HG03378 (cell line): ENCODE measurements at regions not wholly inside any gene's neighbourhood (a gene's known extent, or its start where the extent isn't known, plus 50 kb on each side); places are given as distances from the start of the nearest gene placed in this dataset.

ENCODE experiments used
- ATAC-seq: cut with Tn5 transposase; IDR thresholded peaks from one replicate; pipeline ENCODE4 v1.9.1; 2021; ENCODE audit warnings: mild to moderate bottlenecking, moderate library complexity; ENCODE audit not compliant: unreplicated experiment

DNA sequence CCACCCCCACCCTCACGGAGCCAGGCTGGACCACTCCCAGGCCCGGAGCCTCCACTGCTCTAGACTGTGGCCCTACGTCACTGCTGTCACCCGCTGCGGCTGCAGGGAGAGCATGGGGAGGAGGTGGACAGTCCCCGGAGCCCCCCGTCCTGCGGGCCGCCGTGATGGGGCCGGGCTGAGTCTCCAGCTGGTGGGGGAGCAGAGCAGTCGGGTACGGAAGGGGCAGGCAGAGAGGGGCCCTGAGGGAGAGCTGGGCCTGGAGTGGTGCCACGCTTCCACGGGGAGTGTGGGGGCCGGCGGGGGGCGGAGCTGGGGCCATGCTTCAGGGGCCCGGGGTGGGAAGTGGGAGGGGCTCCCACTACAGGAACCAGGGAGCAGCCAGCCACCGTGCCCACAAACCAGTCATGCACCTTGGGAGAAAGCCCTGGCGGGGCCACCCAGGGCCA lies 98.9 kb upstream of the KCNK1 start:
- ATAC-seq: no peak

DNA sequence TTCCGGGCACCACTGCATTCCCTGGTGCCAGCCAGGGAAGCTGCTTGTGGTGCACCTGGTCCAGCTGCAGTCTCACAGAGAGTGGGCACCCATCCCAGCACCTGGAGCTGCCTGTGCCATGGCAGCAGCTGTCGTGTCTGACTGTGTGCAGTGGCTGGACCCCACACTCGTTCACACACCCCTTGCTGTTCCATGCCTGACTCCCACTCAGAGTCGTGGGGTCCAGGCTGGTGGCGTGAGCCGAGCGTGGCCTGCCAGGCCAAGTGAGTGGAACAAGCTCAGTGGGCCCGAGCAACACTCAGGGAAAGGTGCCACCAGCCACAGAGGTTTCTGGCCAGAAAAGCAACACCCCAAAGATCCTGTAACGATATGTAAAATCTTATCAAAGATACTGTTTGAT lies 97.2 kb upstream of the KCNK1 start:
- no peak for ATAC-seq

DNA sequence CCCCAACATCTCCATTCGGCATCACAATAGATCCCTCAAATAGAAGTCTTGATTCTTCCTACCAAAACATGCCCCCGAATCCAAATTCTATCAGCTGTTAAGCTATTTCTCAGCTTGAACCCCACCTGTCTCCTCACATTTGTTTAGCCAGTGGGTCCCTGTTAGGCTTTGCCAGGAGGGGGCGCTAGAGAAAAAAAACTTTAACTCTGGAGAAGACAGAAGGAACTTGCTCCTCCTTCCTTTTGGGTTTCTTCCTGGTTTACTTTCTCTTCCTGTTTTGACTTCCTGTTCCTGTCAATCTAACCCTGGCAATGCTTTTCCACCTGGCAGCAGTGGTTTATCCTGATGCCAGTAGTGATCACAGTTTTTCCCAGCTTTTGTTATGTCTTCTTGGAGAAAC lies 95.6 kb upstream of the KCNK1 start:
- ATAC-seq: no peak

DNA sequence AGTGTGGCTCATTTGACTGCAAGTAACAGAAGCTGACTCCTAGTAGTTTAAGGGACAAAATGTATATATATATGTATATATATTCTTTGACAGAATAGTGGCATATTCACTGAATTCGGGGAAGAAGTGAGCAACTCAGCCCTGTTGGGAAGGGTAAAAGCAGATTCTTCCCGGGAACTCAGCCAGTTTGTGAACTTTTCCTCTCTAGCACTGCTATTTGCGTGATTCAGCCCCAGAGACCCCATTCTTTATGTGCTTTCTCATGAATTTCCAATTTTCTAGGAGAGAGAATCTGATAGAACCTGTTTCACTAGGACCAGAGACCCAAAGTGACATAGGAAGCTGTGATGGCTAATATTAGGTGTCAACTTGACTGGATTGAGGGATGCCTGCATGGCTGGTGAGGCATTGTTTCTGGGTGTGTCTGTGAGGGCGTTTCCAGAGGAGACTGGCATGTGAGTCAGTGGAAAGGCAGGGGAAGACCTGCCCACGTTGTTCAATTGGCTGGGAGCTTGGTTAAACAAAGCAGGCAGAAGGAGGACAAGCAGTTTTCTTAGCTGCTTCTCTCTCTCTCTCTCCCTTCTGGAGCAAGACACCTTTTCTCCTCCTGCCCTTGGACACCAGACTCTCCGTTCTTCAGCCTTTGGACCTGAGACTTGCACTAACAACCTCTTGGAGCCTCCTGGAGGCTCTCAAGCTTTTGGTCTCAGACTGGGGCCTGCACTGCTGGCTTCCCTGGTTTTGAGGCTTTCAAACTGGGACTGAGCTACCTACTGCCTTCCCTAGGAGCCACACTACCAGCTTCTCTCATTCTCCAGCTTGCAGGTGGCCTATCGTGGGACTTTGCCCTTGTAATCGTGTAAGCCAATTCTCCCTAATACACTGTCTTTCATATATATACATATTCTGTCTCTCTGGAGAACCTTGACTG lies 93.4 kb upstream of the KCNK1 start:
- ATAC-seq: no peak

DNA sequence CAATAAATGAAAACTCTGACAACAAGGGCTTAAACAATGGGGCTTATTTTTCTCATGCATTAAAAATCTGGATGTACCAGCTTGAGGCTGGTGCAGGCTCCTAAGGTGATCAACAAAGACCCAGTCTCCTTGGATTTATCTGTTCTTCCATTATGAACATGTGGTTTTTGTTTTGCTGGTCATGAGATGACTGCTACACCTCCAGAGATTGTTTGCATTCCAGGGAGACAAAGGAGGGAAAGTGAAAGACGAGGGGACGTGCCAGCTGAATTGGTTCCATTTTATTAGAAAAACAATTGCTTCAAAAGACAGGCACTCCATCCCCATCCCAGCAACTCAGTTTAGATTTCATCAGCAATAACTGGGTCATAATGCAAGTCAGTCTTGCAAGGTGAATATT lies 90.9 kb upstream of the KCNK1 start:
- no peak for ATAC-seq

DNA sequence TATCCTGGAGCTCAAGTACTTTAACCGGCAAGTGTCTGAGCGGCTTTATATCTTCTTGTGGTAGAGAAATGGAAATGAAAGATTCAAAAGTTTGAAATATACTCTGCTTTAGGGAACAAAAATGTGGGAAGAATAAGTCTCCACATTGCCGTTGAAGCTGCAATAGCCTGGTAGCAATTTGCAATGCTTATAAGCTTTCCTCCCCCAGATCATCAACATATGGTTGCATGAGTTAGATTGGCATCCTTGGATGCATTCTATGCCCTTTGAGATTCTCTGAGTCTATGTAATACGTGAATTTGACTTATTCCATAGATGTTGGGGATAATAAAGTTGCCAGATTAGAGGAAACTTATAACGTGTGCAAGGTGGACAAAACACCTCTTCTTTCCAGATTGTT lies 86.1 kb upstream of the KCNK1 start:
- no peak for ATAC-seq

DNA sequence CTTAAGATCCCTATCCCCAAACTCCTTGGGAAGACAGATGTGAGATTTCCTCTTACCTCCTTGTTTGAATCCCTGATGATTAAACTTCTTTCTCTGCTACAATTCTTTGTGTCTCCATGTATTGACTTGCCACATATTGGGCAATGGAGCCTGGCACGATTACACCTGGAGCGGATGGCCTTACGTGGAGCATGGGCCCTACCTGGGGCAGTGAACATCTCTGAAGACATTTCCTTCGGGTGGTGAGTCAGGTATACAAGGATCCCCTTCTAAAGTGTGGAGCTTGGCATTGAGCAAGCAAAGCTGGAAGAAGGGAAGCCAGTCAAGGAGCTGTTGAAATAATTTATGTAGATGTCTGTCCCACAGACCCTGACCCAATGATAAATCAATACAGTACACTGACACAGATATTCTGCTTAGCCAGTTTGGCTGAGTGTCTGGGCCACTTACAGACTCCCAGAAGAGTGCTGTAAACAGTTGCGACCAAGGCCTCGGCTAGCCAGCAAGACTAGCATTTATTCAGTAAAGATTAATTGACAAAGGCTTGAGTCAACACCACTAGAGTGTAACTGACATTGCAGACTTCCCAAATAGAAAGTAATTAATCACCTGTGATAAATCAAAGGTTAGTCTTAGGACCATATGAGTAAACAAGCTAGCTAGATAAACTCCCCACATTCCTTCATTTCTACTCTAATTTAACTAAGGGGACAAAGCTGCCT lies 83.1 kb upstream of the KCNK1 start:
- ATAC-seq: no peak

DNA sequence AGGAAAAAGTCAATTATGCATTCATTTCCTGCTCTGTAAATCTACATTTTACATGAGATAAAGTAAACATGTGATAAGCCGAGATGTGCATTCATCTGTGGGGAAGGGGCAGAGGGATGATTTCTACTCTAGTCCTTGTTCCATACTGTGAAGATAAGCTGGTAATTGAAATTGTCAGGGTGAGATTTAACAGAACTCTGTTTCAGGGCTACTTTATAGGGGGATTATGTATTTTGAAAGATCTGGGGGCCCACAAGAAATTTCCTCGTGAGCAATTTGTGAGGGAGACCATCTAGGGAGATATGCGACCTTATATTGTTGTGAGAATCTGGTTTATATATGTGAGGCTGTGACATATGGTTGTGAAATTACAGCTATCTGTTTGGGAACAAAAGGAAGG lies 73.1 kb upstream of the KCNK1 start:
- ATAC-seq: no peak

DNA sequence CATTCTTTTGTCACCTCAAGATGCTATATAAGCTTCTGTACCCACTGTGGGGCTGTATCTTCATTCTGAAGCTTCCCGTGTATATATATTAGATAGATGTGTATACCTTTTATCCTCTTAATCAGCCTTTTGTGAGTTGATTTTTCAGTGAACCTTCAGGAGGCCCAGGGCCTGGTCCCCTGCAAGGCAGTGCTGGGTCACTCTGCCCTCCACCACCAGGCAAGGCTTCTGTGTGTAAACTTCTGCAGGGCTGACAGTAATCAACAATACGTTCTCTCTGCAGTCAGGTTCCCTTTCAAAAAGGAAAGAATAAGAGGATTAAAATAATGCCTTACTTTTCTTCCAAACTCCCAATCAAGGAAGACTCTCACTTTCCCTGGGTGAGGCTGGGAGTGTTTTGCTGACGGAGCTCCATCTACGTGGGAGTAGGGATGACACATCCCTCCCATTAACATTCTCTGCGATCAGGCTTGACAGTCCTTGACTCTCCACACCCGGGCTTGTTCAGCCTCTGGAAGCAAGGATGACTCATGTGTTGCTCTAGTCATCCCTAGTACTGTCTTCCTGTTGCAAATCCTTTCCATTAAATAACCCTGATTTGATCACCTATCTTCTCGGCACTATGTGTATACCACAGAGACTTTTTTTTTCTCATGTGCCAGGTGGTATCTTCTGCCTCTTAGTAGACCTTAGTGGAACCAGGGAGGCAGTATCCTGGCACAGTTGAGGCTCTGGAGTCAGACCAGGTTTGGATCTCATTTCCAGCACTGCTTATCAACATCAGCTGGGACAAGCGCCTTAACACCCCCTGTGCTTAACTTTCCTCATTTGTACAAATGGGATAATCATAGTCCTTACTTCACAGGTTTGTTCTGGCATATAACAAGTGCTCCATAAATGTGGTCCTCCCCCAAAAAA lies 70.3 kb upstream of the KCNK1 start:
- no peak for ATAC-seq

DNA sequence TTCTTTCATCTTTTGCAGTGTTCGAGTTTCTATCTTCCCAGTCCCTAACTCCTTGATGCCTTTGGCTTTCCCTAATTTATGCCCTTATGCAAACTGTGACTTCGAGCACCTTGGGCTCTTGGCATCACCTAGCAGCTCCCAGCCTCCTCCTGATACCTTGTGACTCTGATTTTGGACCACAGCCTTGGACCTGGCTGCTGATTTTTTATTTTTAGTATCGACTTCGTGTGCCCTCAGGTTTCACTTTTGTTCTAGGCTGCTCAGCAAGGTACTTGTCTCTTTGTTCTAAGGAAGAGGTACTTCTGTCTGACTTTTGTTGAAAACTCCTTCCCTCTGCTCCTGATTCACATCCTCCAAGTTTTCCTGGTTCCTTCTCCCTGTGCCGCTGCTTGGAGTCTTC lies 69.6 kb upstream of the KCNK1 start:
- no peak for ATAC-seq

DNA sequence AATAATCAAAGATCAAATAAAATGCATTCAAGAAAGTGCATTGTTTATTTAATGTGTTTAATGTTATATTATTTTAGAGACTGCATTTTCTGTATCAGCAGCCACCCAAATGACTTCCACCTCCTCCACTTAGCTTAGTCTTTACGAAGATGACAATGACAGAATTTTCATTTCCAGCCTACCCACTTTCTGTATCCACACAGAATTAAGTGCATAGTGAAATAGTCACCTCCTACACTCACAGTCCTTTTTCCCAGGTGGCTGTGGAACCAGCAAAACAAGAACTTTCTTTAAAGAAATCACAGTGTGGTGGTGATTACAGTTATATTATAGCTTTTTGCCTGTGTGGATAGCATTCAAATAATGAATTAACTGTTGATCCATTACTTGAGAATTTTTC lies 66.2 kb upstream of the KCNK1 start:
- no peak for ATAC-seq

DNA sequence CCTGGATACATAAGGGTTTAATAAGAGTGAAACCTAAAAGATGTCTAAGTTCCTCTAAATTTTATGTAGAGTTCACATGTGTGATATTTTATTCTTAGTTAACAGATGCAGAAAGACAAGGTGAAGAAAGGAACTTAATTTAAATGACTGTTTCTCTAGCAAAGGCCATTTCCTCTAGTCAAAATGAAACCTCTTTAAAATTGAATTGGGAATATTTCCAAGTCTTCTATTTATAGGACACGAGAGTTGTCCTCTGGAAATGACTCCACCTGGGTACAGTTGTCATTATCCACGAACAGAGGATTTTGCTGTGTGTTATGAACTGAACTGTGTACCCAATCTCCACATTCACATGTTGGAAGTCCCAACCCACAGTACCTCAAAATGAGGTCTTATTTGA lies 64.5 kb upstream of the KCNK1 start:
- no peak for ATAC-seq

DNA sequence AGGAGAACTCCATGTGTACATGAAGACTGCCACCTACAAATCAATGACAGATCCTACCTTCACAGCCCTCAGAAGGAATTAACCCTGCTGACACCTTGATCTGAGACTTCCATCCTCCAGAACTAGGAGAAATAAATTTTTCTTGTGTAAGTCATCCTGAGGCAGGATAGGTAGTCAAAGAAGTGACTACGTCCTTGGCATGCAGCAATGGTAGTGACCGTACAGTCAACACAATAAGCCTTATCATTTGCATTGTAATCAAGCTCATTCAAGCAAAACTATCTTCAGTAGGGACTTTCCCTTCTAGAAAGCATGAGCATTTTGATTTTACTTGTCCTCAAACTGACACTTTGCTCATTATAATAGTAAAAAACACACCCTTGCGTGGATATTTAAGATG lies 64.0 kb upstream of the KCNK1 start:
- no peak for ATAC-seq

DNA sequence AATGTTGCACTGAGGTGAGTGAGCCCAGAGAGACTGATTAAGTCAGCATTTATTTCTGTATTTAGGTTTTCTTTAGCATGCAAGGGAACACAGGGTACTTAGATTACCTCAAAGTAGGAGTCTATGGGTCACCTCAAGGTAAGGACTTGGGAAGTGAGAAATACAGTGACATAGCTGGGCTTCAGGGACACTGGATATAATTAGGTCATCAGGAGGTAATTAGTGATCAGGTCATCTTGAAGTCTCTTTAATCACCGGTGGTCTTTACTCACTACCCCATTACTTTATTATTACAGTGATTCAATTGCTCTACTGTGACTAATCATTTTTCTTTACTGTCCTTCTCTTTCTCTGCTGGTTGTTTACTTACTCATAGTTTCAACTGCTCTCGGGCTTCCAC lies 59.9 kb upstream of the KCNK1 start:
- ATAC-seq: no peak

DNA sequence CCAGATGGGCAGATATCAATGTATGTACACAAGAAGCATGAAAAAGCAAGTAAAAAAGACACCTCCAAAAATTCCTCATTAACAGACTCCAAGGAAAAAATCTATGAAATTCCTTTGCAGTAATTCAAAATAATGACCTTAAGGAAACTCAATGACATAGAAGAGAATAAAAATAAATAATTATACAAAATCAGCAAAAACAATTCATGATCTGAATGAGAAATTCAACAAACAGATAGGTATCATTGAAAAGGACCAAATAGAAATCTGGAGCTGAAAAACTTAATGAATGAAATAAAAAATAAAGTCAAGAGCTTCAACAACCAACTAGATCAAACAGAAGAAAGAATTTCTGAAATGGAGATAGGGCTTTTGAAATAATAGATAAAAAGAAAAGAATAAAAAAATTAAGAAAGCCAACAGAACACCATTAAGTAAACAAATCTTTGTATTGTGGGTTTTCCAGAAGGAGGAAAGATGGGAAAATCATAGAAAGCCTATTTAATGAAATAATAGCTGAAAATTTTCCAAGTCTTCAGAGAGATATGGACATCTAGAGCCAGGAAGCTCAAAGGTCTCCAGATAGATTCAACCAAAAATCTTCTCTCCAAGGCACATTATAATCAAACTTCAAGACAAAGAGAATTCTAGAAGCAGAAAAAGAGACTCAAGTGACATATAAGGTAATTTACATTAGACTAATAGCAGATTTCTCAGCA lies 52.0 kb upstream of the KCNK1 start:
- no peak for ATAC-seq
